SH-SY5Y (cell line): ENCODE measurements at regions not wholly inside any gene's neighbourhood (a gene's known extent, or its start where the extent isn't known, plus 50 kb on each side); places are given as distances from the start of the nearest gene placed in this dataset.

Experiments used
- GATA2 ChIP-seq: IDR thresholded peaks from 2 replicates; pipeline ENCODE4 v1.6.1; 2011; ENCODE audit warnings: mild to moderate bottlenecking, low read depth, low read length
- GATA3 ChIP-seq: IDR thresholded peaks from 2 replicates; pipeline ENCODE4 v1.6.1; 2011; ENCODE audit warnings: low read depth, mild to moderate bottlenecking, low read length, moderate library complexity

GRCh38 chr2:64918220-64918886 is 70.8 kb upstream of the SLC1A4 start:
- TF ChIP-seq GATA2 = no peak
- TF ChIP-seq GATA3 = no peak
